ENCODE measurements at regions not wholly inside any gene's neighbourhood (a gene's known extent, or its start where the extent isn't known, plus 50 kb on each side); places are given as distances from the start of the nearest gene placed in this dataset.
A peak's percentile ranks its signal among the peaks of the same experiment; 100 is the strongest.

DNA sequence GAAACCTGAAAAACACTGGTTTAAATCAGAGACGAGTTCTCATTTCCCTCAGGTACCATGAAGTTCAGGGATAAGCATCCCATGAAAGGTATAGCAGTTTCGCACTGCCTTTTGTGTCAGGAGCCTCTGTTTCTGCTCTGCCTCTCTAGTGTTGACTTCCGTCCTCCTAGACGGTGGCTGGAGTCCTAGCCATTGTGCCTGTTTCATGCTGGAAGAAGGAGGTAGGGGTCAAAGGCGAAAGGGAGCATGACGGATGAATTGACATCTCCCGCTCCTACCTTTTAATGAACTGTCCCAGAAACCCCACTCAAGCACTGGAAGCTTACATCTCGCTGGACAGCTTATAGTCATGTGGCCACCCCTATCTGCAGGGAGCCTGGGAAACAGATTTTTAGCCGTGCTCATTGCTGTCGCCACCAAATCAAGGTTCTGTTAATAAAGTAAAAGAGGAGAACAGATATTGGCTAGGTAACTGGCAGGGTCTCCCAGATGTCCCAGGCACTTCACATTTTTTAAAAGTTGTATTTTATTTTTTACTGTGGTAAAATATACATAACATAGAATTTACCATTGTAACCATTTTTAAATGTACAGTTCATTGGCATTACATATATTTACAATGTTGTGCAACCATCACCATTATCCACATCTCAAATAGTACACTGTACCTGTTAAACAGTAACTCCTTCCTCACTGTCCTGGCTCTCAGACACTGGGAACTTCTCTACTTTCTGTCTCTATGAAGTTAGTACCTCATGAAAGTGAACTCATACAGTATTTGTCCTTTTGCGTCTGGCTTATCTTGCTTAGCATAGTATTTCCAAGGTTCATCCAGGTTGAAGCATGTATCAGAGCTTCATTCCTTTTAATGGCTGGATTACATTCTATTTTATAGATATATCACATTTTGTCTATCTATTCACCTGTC is 55.0 kb upstream of the CTLA4 start (continued):
- TF ChIP-seq, protein P1, sequence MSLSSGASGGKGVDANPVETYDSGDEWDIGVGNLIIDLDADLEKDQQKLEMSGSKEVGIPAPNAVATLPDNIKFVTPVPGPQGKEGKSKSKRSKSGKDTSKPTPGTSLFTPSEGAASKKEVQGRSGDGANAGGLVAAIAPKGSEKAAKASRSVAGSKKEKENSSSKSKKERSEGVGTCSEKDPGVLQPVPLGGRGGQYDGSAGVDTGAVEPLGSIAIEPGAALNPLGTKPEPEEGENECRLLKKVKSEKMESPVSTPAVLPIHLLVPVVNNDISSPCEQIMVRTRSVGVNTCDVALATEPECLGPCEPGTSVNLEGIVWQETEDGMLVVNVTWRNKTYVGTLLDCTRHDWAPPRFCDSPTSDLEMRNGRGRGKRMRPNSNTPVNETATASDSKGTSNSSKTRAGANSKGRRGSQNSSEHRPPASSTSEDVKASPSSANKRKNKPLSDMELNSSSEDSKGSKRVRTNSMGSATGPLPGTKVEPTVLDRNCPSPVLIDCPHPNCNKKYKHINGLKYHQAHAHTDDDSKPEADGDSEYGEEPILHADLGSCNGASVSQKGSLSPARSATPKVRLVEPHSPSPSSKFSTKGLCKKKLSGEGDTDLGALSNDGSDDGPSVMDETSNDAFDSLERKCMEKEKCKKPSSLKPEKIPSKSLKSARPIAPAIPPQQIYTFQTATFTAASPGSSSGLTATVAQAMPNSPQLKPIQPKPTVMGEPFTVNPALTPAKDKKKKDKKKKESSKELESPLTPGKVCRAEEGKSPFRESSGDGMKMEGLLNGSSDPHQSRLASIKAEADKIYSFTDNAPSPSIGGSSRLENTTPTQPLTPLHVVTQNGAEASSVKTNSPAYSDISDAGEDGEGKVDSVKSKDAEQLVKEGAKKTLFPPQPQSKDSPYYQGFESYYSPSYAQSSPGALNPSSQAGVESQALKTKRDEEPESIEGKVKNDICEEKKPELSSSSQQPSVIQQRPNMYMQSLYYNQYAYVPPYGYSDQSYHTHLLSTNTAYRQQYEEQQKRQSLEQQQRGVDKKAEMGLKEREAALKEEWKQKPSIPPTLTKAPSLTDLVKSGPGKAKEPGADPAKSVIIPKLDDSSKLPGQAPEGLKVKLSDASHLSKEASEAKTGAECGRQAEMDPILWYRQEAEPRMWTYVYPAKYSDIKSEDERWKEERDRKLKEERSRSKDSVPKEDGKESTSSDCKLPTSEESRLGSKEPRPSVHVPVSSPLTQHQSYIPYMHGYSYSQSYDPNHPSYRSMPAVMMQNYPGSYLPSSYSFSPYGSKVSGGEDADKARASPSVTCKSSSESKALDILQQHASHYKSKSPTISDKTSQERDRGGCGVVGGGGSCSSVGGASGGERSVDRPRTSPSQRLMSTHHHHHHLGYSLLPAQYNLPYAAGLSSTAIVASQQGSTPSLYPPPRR (CRISPR knock-in tag; IDR thresholded peaks at IDR 0.05; ENCODE audit: borderline replicate concordance), result peak; percentile 44; the same call in 1 of the 2 replicates
- TF ChIP-seq ZNF549 (CRISPR knock-in tag; IDR thresholded peaks at IDR 0.05), result no peak
- TF ChIP-seq MATR3 (CRISPR knock-in tag; IDR thresholded peaks at IDR 0.05), result no peak
- TF ChIP-seq, protein P2, sequence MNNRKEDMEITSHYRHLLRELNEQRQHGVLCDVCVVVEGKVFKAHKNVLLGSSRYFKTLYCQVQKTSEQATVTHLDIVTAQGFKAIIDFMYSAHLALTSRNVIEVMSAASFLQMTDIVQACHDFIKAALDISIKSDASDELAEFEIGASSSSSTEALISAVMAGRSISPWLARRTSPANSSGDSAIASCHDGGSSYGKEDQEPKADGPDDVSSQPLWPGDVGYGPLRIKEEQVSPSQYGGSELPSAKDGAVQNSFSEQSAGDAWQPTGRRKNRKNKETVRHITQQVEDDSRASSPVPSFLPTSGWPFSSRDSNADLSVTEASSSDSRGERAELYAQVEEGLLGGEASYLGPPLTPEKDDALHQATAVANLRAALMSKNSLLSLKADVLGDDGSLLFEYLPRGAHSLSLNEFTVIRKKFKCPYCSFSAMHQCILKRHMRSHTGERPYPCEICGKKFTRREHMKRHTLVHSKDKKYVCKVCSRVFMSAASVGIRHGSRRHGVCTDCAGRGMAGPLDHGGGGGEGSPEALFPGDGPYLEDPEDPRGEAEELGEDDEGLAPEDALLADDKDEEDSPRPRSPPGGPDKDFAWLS (CRISPR knock-in tag; IDR thresholded peaks at IDR 0.05; ENCODE audit: borderline replicate concordance), result no peak
- TF ChIP-seq, protein P3, sequence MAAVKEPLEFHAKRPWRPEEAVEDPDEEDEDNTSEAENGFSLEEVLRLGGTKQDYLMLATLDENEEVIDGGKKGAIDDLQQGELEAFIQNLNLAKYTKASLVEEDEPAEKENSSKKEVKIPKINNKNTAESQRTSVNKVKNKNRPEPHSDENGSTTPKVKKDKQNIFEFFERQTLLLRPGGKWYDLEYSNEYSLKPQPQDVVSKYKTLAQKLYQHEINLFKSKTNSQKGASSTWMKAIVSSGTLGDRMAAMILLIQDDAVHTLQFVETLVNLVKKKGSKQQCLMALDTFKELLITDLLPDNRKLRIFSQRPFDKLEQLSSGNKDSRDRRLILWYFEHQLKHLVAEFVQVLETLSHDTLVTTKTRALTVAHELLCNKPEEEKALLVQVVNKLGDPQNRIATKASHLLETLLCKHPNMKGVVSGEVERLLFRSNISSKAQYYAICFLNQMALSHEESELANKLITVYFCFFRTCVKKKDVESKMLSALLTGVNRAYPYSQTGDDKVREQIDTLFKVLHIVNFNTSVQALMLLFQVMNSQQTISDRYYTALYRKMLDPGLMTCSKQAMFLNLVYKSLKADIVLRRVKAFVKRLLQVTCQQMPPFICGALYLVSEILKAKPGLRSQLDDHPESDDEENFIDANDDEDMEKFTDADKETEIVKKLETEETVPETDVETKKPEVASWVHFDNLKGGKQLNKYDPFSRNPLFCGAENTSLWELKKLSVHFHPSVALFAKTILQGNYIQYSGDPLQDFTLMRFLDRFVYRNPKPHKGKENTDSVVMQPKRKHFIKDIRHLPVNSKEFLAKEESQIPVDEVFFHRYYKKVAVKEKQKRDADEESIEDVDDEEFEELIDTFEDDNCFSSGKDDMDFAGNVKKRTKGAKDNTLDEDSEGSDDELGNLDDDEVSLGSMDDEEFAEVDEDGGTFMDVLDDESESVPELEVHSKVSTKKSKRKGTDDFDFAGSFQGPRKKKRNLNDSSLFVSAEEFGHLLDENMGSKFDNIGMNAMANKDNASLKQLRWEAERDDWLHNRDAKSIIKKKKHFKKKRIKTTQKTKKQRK (IDR thresholded peaks at IDR 0.05; ENCODE audit: low read length), result no peak
- no peak for TF ChIP-seq HHEX (CRISPR knock-in tag; IDR thresholded peaks at IDR 0.05)
- TF ChIP-seq HDAC6 (IDR thresholded peaks at IDR 0.05; ENCODE audit: low read depth, low read length), result no peak
- no peak for TF ChIP-seq ARNTL (CRISPR knock-in tag; IDR thresholded peaks at IDR 0.05)
- TF ChIP-seq ZNF10 (CRISPR knock-in tag; IDR thresholded peaks at IDR 0.05; ENCODE audit: borderline replicate concordance, low read depth), result no peak
- peak; percentile 88 for TF ChIP-seq RXRB (CRISPR knock-in tag; IDR thresholded peaks at IDR 0.05; ENCODE audit: borderline replicate concordance)
- no peak for TF ChIP-seq ZFYVE20 (CRISPR knock-in tag; IDR thresholded peaks at IDR 0.05; ENCODE audit: borderline replicate concordance, low read depth)
- TF ChIP-seq YY1 (IDR thresholded peaks at IDR 0.05; ENCODE audit: insufficient read depth, insufficient replicate concordance, low read depth, low read length), result no peak
- peak; percentile 68 for TF ChIP-seq KAT8 (CRISPR knock-in tag; IDR thresholded peaks at IDR 0.05)
- TF ChIP-seq ETV5 (CRISPR knock-in tag; IDR thresholded peaks at IDR 0.05; ENCODE audit: borderline replicate concordance), result peak; percentile 34; the same call in 1 of the 2 replicates
- peak; percentile 30; the same call in 1 of the 2 replicates for TF ChIP-seq ZNF205 (CRISPR knock-in tag; IDR thresholded peaks at IDR 0.05)
- TF ChIP-seq, protein P4, sequence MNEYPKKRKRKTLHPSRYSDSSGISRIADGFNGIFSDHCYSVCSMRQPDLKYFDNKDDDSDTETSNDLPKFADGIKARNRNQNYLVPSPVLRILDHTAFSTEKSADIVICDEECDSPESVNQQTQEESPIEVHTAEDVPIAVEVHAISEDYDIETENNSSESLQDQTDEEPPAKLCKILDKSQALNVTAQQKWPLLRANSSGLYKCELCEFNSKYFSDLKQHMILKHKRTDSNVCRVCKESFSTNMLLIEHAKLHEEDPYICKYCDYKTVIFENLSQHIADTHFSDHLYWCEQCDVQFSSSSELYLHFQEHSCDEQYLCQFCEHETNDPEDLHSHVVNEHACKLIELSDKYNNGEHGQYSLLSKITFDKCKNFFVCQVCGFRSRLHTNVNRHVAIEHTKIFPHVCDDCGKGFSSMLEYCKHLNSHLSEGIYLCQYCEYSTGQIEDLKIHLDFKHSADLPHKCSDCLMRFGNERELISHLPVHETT (CRISPR knock-in tag; conservative IDR thresholded peaks at IDR 0.05), result no peak

All from HepG2 (cell line).